ENCODE measurements at regions not wholly inside any gene's neighbourhood (a gene's known extent, or its start where the extent isn't known, plus 50 kb on each side); places are given as distances from the start of the nearest gene placed in this dataset.

DNA sequence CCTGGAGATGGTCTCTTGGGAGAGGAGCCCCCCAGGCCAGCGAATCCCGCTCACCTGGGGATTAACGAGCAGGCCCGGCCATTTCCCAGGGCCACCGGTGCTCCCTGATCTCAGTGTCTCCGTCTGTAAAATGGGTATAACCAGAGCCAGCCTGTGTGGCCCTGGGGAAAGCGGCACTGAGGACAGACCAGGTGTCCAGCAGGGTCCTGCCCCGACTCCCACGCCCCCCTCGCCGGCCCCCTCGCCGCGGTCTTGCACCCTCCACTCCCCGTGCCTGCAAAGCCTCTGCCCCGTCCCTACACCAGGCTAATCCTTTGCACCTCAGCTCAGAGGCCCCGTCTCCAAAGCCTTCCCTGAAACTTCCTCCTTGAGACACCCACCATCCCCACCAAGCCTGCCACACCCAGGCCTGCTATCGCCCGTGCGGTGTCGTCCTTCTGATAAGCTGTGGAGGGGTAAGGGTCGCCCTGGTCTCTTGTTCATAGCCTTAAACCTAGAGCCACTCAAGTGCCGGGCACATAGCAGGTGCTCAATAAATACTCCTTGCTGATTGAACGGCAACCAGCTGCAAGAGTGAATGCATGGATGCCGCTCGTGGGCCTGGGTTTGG lies 259.1 kb downstream of the C16orf95 start:
- TF ChIP-seq GATA3 (IDR thresholded peaks at IDR 0.05; ENCODE audit: low read depth, low read length), result no peak
- TF ChIP-seq GATA2 (IDR thresholded peaks at IDR 0.05; ENCODE audit: low read depth, low read length), result no peak
